SK-N-SH (cell line): ENCODE measurements at regions not wholly inside any gene's neighbourhood (a gene's known extent, or its start where the extent isn't known, plus 50 kb on each side); places are given as distances from the start of the nearest gene placed in this dataset.

ENCODE experiments used
- CTCF ChIA-PET: fragments of 300-600, 350-600 bp; formaldehyde crosslinking; extraction: SDS; loops from one replicate; lab custom pipeline; 2021; lab: Yijun Ruan, JAX
- POLR2A ChIA-PET: fragments of 350-600 bp; sonication (Branson Sonifier 250); formaldehyde crosslinking; extraction: SDS; loops from one replicate; lab custom pipeline; 2020; ENCODE audit warnings: antibody characterized with exemption, inconsistent platforms; lab: Yijun Ruan, JAX
- DNase-seq: peaks from one replicate; pipeline ENCODE4 v3.0.0; 2012
- H2AFZ ChIP-seq: fragments of 200-600 bp; sonication (generic); 2 replicates; pipeline ENCODE4 v1.8.1; 2016; ENCODE audit warnings: antibody characterized with exemption, mild to moderate bottlenecking, low read depth
- H3F3A ChIP-seq: fragments of 200-600 bp; sonication (generic); replicated peaks from 2 replicates; pipeline ENCODE3; 2016; ENCODE audit warnings: antibody characterized with exemption, mild to moderate bottlenecking; ENCODE audit not compliant: insufficient read depth
- H3K27ac ChIP-seq, 2 experiments: fragments of 200-500 bp in 1 of 2; fragments of 200-600 bp in 1 of 2; sonication (Bioruptor generic) in 1 of 2; sonication (generic), shearing (Covaris generic) in 1 of 2; 2 replicates each; pipeline versions ENCODE4 v1.5.1 to v1.6.1; 2014 to 2016; ENCODE audit warnings: low read depth in 2 of 2, inconsistent platforms in 1 of 2, low read length in 1 of 2, mild to moderate bottlenecking in 1 of 2, mixed read lengths in 1 of 2
- H3K27me3 ChIP-seq: fragments of 200-600 bp; sonication (generic), shearing (Covaris generic); 2 replicates; pipeline ENCODE4 v1.6.1; 2016; ENCODE audit warnings: mixed run types; ENCODE audit not compliant: insufficient read depth
- H3K36me3 ChIP-seq, 2 experiments: fragments of 200-500 bp in 1 of 2; fragments of 200-600 bp in 1 of 2; sonication (Bioruptor generic) in 1 of 2; sonication (generic) in 1 of 2; replicated peaks in 1 of 2; 2 replicates each; pipeline versions ENCODE3 to v1.5.1; 2014 to 2016; ENCODE audit warnings: low read length in 1 of 2, mild to moderate bottlenecking in 1 of 2; ENCODE audit not compliant: insufficient read depth in 2 of 2, control insufficient read depth in 1 of 2
- H3K4me1 ChIP-seq, 2 experiments: fragments of 200-500 bp in 1 of 2; fragments of 200-600 bp in 1 of 2; sonication (Bioruptor generic) in 1 of 2; sonication (generic), shearing (Covaris generic) in 1 of 2; 2 replicates each; pipeline versions ENCODE4 v1.5.1 to v1.6.1; 2014 to 2016; ENCODE audit warnings: low read depth in 1 of 2, low read length in 1 of 2, mixed run types in 1 of 2; ENCODE audit not compliant: insufficient read depth in 2 of 2, control insufficient read depth in 1 of 2
- H3K4me2 ChIP-seq: fragments of 200-600 bp; sonication (generic), shearing (Covaris generic); 2 replicates; pipeline ENCODE4 v1.6.1; 2017; ENCODE audit warnings: mixed run types
- H3K4me3 ChIP-seq, 2 experiments: fragments of 200-500 bp in 1 of 2; fragments of 200-600 bp in 1 of 2; sonication (Bioruptor generic) in 1 of 2; sonication (generic), shearing (Covaris generic) in 1 of 2; 2 replicates each; pipeline versions ENCODE4 v1.5.1 to v1.8.1; 2014 to 2016; ENCODE audit warnings: low read depth in 2 of 2, inconsistent platforms in 1 of 2, low read length in 1 of 2, mild to moderate bottlenecking in 1 of 2, mixed read lengths in 1 of 2, moderate library complexity in 1 of 2
- H3K79me2 ChIP-seq: fragments of 200-600 bp; sonication (generic); 2 replicates; pipeline ENCODE4 v1.8.1; 2017; ENCODE audit warnings: mild to moderate bottlenecking; ENCODE audit not compliant: insufficient read depth
- H3K9ac ChIP-seq: fragments of 200-600 bp; sonication (generic); 2 replicates; pipeline ENCODE4 v1.6.1; 2017; ENCODE audit warnings: mixed run types
- H3K9me2 ChIP-seq: fragments of 200-600 bp; sonication (generic); 2 replicates; pipeline ENCODE4 v1.6.1; 2017; ENCODE audit warnings: mixed run types
- H3K9me3 ChIP-seq: fragments of 200-600 bp; sonication (generic); 2 replicates; pipeline ENCODE4 v1.6.1; 2017; ENCODE audit warnings: mixed run types, mild to moderate bottlenecking, moderate library complexity
- H4K20me1 ChIP-seq: fragments of 200-600 bp; sonication (generic); 2 replicates; pipeline ENCODE4 v1.6.1; 2017; ENCODE audit warnings: mild to moderate bottlenecking, mixed run types; ENCODE audit not compliant: insufficient read depth
- CHD2 ChIP-seq: fragments of 150-350 bp; IDR thresholded peaks from 2 replicates; pipeline ENCODE4 v1.6.1; 2018; ENCODE audit warnings: low read length; ENCODE audit not compliant: partially characterized antibody
- CTCF ChIP-seq: fragments of 200-600 bp; sonication (generic); IDR thresholded peaks from 2 replicates; pipeline ENCODE4 v1.6.1; 2017; ENCODE audit warnings: antibody characterized with exemption, mild to moderate bottlenecking, moderate library complexity
- EZH2phosphoT487 ChIP-seq: fragments of 200-600 bp; sonication (generic); IDR thresholded peaks from 2 replicates; pipeline ENCODE4 v1.6.1; 2017; ENCODE audit warnings: low read depth, mixed run types, mild to moderate bottlenecking, antibody characterized with exemption, moderate library complexity, borderline replicate concordance
- FOSL2 ChIP-seq: IDR thresholded peaks from 2 replicates; pipeline ENCODE4 v1.4.0; 2012; ENCODE audit warnings: low read depth, mild to moderate bottlenecking, moderate library complexity, borderline replicate concordance
- FOXJ3 ChIP-seq: sonication (generic); formaldehyde crosslinking; IDR thresholded peaks from 2 replicates; pipeline ENCODE4 v1.5.1; 2020; ENCODE audit warnings: mild to moderate bottlenecking, missing genetic modification reagents
- GABPA ChIP-seq: IDR thresholded peaks from 2 replicates; pipeline ENCODE4 v1.4.0; 2012; ENCODE audit warnings: low read depth, mild to moderate bottlenecking
- MAX ChIP-seq: IDR thresholded peaks from 2 replicates; pipeline ENCODE4 v1.4.0; 2012; ENCODE audit warnings: low read depth
- MEF2A ChIP-seq: IDR thresholded peaks from 2 replicates; pipeline ENCODE4 v1.4.0; 2012; ENCODE audit warnings: low read depth, borderline replicate concordance
- MXI1 ChIP-seq: IDR thresholded peaks from 2 replicates; pipeline ENCODE4 v1.6.1; 2012; ENCODE audit warnings: mild to moderate bottlenecking, low read depth, low read length, improper control_type of control experiment
- PBX3 ChIP-seq: IDR thresholded peaks from 2 replicates; pipeline ENCODE4; 2012
- POLR2AphosphoS5 ChIP-seq: IDR thresholded peaks from 2 replicates; pipeline ENCODE4 v1.6.1; 2012; ENCODE audit warnings: low read depth, low read length
- RAD21 ChIP-seq: IDR thresholded peaks from 2 replicates; pipeline ENCODE4 v1.6.1; 2012; ENCODE audit warnings: mild to moderate bottlenecking, low read length
- REST ChIP-seq: IDR thresholded peaks from 2 replicates; pipeline ENCODE4 v1.6.1; 2012; ENCODE audit warnings: mild to moderate bottlenecking, low read depth, low read length, moderate library complexity
- TAF1 ChIP-seq: IDR thresholded peaks from 2 replicates; pipeline ENCODE4 v1.6.1; 2012; ENCODE audit warnings: low read depth, mild to moderate bottlenecking, low read length, moderate library complexity, borderline replicate concordance
- TCF12 ChIP-seq: IDR thresholded peaks from 2 replicates; pipeline ENCODE4 v1.4.0; 2012
- TEAD4 ChIP-seq: IDR thresholded peaks from 2 replicates; pipeline ENCODE4 v1.4.0; 2012; ENCODE audit warnings: mild to moderate bottlenecking, borderline replicate concordance; ENCODE audit not compliant: insufficient read depth
- USF1 ChIP-seq: IDR thresholded peaks from 2 replicates; pipeline ENCODE4 v1.4.0; 2012; ENCODE audit warnings: low read depth, borderline replicate concordance
- USF2 ChIP-seq: fragments of 150-350 bp; IDR thresholded peaks from 2 replicates; pipeline ENCODE4 v1.6.1; 2017; ENCODE audit warnings: antibody characterized with exemption, low read length, low read depth, borderline replicate concordance
- YY1 ChIP-seq: IDR thresholded peaks from 2 replicates; pipeline ENCODE4 v1.4.0; 2012; ENCODE audit warnings: low read depth, mild to moderate bottlenecking
- WGBS: methylation state at CpG from one replicate; pipeline ENCODE4 v1.1.6; 2017; ENCODE audit warnings: low lambda C conversion rate; 5-methylcytosine and 5-hydroxymethylcytosine counted together

GRCh38 chr22:48486558-48486957, 1341.1 kb downstream of the BRD1 start (continued):
- no peak for TF ChIP-seq PBX3
- no peak for TF ChIP-seq CTCF
- TF ChIP-seq TAF1: no peak
- TF ChIP-seq FOXJ3 (CRISPR knock-in tag): no peak

GRCh38 chr22:48486134-48486532, 1341.5 kb downstream of the BRD1 start:
- Histone ChIP-seq H3K79me2 (no peaks in the 10 kb centered on the region), H3K36me3 (no peaks in the 10 kb centered on the region), H3K27me3 (peaks cover 33% of the 10 kb centered on the region; the same call in 1 of the 2 replicates), H3K27ac (no peak overlapping the region), H4K20me1 (no peaks in the 10 kb centered on the region)
- 19% methylated on average over 9 of the region's 11 CpGs for WGBS
- no peak for DNase-seq
- TF ChIP-seq POLR2AphosphoS5: no peak
- no peak for TF ChIP-seq REST
- no peak for TF ChIP-seq RAD21
- no peak for TF ChIP-seq USF2
- no peak for TF ChIP-seq EZH2phosphoT487
- no peak for TF ChIP-seq TCF12
- no peak for TF ChIP-seq FOSL2
- no peak for TF ChIP-seq MXI1
- no peak for TF ChIP-seq MEF2A
- TF ChIP-seq TEAD4: no peak
- TF ChIP-seq GABPA: no peak
- no peak for TF ChIP-seq USF1
- TF ChIP-seq CHD2: no peak
- no peak for TF ChIP-seq CTCF
- no peak for TF ChIP-seq YY1
- TF ChIP-seq MAX: no peak
- TF ChIP-seq, all 33 proteins: peak for 0
- CTCF ChIA-PET: no interaction called here
- Histone ChIP-seq H3K9me3 (no peaks in the 10 kb centered on the region), H2AFZ (no peak overlapping the region), H3K4me2 (no peak overlapping the region), H3K4me1 (no peaks in the 10 kb centered on the region), H3K4me3 (no peak overlapping the region), H3F3A (no peaks in the 10 kb centered on the region), H3K9me2 (no peaks in the 10 kb centered on the region), H3K9ac (no peak overlapping the region)
- POLR2A ChIA-PET: no interaction called here
